HL-60/S4 treated with retinoic acid at 250 ng/mL for 4 days and 3 days (cell line): ENCODE measurements at regions not wholly inside any gene's neighbourhood (a gene's known extent, or its start where the extent isn't known, plus 50 kb on each side); places are given as distances from the start of the nearest gene placed in this dataset.

ENCODE experiments used
- in situ Hi-C: fragments of 300-500 bp; cut with MboI; formaldehyde crosslinking; loops from 2 replicates; pipeline ENCODE4 v1.7.0; 2022; ENCODE audit warnings: low sequenced_read_pairs

GRCh38 chr9:86405086-86405491 is 50.9 kb upstream of the TUT7 start:
- in situ Hi-C loops, result no loop called here
